ENCODE measurements at regions not wholly inside any gene's neighbourhood (a gene's known extent, or its start where the extent isn't known, plus 50 kb on each side); places are given as distances from the start of the nearest gene placed in this dataset.

- no peak for DNase-seq (ENCODE audit: low read depth, low spot score)
- H3K4me3 Mint-ChIP-seq: no peak overlapping the region
- no peaks in the 10 kb centered on the region for H3K36me3 Mint-ChIP-seq (ENCODE audit: low read depth)
- H3K27ac Mint-ChIP-seq (ENCODE audit: unreplicated experiment): no peak overlapping the region
- H3K27me3 Mint-ChIP-seq (ENCODE audit: low read depth): peaks cover 5% of the 10 kb centered on the region
- TF ChIP-seq, protein P1, sequence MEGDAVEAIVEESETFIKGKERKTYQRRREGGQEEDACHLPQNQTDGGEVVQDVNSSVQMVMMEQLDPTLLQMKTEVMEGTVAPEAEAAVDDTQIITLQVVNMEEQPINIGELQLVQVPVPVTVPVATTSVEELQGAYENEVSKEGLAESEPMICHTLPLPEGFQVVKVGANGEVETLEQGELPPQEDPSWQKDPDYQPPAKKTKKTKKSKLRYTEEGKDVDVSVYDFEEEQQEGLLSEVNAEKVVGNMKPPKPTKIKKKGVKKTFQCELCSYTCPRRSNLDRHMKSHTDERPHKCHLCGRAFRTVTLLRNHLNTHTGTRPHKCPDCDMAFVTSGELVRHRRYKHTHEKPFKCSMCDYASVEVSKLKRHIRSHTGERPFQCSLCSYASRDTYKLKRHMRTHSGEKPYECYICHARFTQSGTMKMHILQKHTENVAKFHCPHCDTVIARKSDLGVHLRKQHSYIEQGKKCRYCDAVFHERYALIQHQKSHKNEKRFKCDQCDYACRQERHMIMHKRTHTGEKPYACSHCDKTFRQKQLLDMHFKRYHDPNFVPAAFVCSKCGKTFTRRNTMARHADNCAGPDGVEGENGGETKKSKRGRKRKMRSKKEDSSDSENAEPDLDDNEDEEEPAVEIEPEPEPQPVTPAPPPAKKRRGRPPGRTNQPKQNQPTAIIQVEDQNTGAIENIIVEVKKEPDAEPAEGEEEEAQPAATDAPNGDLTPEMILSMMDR (conservative IDR thresholded peaks at IDR 0.05): no peak
- H3K9me3 Mint-ChIP-seq: peaks cover 3% of the 10 kb centered on the region
- H3K4me1 Mint-ChIP-seq: peaks cover 12% of the 10 kb centered on the region
These were observed 108.4 kb downstream of the SINHCAF start for GRCh38 chr12:31217356-31218130.

- DNase-seq (ENCODE audit: low read depth, low spot score): no peak
These were observed 107.5 kb downstream of the SINHCAF start for GRCh38 chr12:31218203-31219025.

DNA sequence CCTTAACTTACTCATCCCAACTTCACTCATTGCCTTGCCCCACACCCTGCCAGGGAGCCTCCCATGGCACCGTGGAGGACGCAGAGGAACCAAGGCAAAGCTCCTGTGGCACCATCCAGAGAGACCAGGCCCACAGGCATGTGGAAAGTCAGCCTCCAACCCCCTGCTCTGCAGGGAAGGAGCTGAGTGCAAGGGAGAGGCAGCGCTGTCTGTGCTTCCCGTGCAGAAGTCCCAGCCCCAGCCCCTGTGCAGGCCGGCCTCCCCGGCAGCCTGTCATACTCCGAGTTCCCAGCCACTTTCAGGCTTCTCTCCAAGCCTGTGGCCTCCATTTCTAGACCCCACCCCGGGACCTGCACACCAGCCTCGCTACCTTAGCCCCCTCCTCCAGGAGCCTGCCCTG is 106.4 kb downstream of the SINHCAF start:
- no peak overlapping the region for H3K27ac Mint-ChIP-seq (ENCODE audit: unreplicated experiment)
- no peak overlapping the region for H3K4me3 Mint-ChIP-seq
- H3K4me1 Mint-ChIP-seq: peaks cover 12% of the 10 kb centered on the region
- DNase-seq (ENCODE audit: low read depth, low spot score): no peak
- peaks cover 3% of the 10 kb centered on the region for H3K9me3 Mint-ChIP-seq
- TF ChIP-seq, protein P1 (conservative IDR thresholded peaks at IDR 0.05): no peak
- H3K27me3 Mint-ChIP-seq (ENCODE audit: low read depth): peaks cover 5% of the 10 kb centered on the region
- H3K36me3 Mint-ChIP-seq (ENCODE audit: low read depth): no peaks in the 10 kb centered on the region

More at GRCh38 chr12:31218203-31219025, 107.5 kb downstream of the SINHCAF start:
- Mint-ChIP-seq H3K36me3 (ENCODE audit: low read depth) (no peaks in the 10 kb centered on the region), H3K9me3 (peaks cover 3% of the 10 kb centered on the region), H3K27ac (ENCODE audit: unreplicated experiment) (no peak overlapping the region), H3K27me3 (ENCODE audit: low read depth) (peaks cover 5% of the 10 kb centered on the region), H3K4me1 (peaks cover 12% of the 10 kb centered on the region), H3K4me3 (no peak overlapping the region)
- TF ChIP-seq, protein P1 (conservative IDR thresholded peaks at IDR 0.05): no peak

- Mint-ChIP-seq H3K36me3 (ENCODE audit: low read depth) (no peaks in the 10 kb centered on the region), H3K27ac (ENCODE audit: unreplicated experiment) (peak overlapping the region; percentile 78), H3K9me3 (peaks cover 3% of the 10 kb centered on the region), H3K4me1 (peaks cover 16% of the 10 kb centered on the region), H3K4me3 (no peak overlapping the region), H3K27me3 (ENCODE audit: low read depth) (peaks cover 5% of the 10 kb centered on the region)
- no peak for DNase-seq (ENCODE audit: low read depth, low spot score)
- TF ChIP-seq, protein P1 (conservative IDR thresholded peaks at IDR 0.05): no peak
These were observed 105.9 kb downstream of the SINHCAF start for GRCh38 chr12:31220061-31220460.

DNA sequence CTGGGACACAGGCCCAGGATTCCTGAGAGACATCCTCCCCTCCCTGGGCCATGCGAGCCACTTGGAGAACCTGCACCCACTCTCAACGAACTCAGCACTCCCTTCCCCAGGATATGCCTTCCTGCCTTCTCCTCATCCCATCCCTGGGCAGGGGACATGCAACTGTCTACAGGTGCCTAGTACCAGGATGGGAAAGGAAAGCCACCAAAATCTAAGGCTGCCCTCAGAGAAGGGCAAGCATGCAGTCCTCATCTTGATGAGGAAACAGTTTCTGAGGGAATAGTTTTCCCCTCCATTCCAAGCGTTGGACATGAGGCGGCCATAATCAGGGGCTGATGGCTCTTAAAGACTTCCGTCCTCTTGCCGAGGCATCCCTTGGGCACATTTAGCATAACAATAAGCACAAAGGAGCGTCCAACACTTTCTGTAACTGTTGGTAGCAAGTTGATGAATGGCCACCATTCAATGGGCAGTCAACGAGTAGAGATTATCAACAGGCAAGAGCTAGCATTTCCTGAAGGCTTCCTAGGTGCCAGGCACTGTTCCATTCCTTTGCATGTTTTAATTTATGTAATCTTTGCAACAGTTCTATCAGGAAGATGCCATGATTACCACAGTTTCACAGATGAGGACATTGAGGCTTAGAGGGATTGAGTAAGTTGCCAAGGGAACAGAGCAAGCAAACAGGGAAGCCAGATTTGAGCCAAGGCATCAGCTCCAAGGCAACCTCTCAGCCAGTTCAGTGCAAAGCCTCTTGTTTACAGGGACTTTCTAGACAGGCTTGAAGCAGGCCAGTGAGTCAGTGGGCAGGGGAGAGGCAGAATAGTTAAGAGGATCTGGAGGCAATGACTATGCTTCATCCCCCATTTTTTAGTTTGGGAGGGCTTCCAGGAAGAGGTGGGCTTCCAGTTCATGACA is 105.1 kb downstream of the SINHCAF start:
- DNase-seq (ENCODE audit: low read depth, low spot score): no peak
- TF ChIP-seq, protein P1 (conservative IDR thresholded peaks at IDR 0.05): no peak
- Mint-ChIP-seq H3K27ac (ENCODE audit: unreplicated experiment) (peak overlapping the region; percentile 79), H3K36me3 (ENCODE audit: low read depth) (no peaks in the 10 kb centered on the region), H3K4me1 (peaks cover 18% of the 10 kb centered on the region), H3K9me3 (peaks cover 3% of the 10 kb centered on the region), H3K4me3 (no peak overlapping the region), H3K27me3 (ENCODE audit: low read depth) (peaks cover 5% of the 10 kb centered on the region)
